Parathyroid adenoma (tissue), 2 donors: ENCODE measurements at regions not wholly inside any gene's neighbourhood (a gene's known extent, or its start where the extent isn't known, plus 50 kb on each side); places are given as distances from the start of the nearest gene placed in this dataset.
A peak's percentile ranks its signal among the peaks of the same experiment; 100 is the strongest.

Experiments used
- H2AFZ ChIP-seq: fragments of 300-600 bp; sonication (generic); one replicate; pipeline ENCODE4 v1.7.0; 2017; ENCODE audit warnings: antibody characterized with exemption, mild to moderate bottlenecking
- H3K27ac ChIP-seq: fragments of 300-600 bp; sonication (generic); one replicate; pipeline ENCODE4 v1.7.0; 2017
- H3K27me3 ChIP-seq: fragments of 300-600 bp; sonication (generic); one replicate; pipeline ENCODE4 v1.7.0; 2017; ENCODE audit warnings: low read length; ENCODE audit not compliant: control insufficient read depth, insufficient read depth
- H3K36me3 ChIP-seq: fragments of 300-600 bp; sonication (generic); one replicate; pipeline ENCODE4 v1.7.0; 2017; ENCODE audit warnings: low read length; ENCODE audit not compliant: control insufficient read depth, insufficient read depth
- H3K4me1 ChIP-seq: fragments of 300-600 bp; sonication (generic); one replicate; pipeline ENCODE4 v1.7.0; 2017; ENCODE audit warnings: control low read depth
- H3K4me2 ChIP-seq: fragments of 300-600 bp; sonication (generic); one replicate; pipeline ENCODE4 v1.7.0; 2017; ENCODE audit warnings: low read length
- H3K4me3 ChIP-seq: fragments of 300-600 bp; sonication (generic); one replicate; pipeline ENCODE4 v1.7.0; 2017; ENCODE audit warnings: low read depth, low read length
- H3K79me2 ChIP-seq: fragments of 300-600 bp; sonication (generic); one replicate; pipeline ENCODE4 v1.7.0; 2017; ENCODE audit warnings: control low read depth
- H3K9ac ChIP-seq: fragments of 300-600 bp; sonication (generic); one replicate; pipeline ENCODE4 v1.7.0; 2017; ENCODE audit warnings: mild to moderate bottlenecking
- H3K9me3 ChIP-seq: fragments of 300-600 bp; sonication (generic); one replicate; pipeline ENCODE4 v1.7.0; 2017; ENCODE audit warnings: low read length; ENCODE audit not compliant: control insufficient read depth
- CTCF ChIP-seq: fragments of 300-600 bp; sonication (generic); IDR thresholded peaks from one replicate; pipeline ENCODE4 v1.7.0; 2017; ENCODE audit warnings: antibody characterized with exemption, mild to moderate bottlenecking
- donor health status: primary hyperparathyroidism.

- Histone ChIP-seq H3K27ac (no peak overlapping the region), H3K4me2 (no peak overlapping the region), H3K9ac (no peak overlapping the region), H3K27me3 (no peaks in the 10 kb centered on the region), H3K36me3 (no peaks in the 10 kb centered on the region), H3K79me2 (no peaks in the 10 kb centered on the region), H3K9me3 (no peaks in the 10 kb centered on the region), H3K4me3 (no peak overlapping the region), H3K4me1 (no peaks in the 10 kb centered on the region), H2AFZ (peak overlapping the region; percentile 33)
- no peak for TF ChIP-seq CTCF
Observed at GRCh38 chr22:36088292-36088691, 59.7 kb upstream of the RBFOX2 start.

- Histone ChIP-seq H3K27me3 (no peaks in the 10 kb centered on the region), H3K4me2 (no peak overlapping the region), H3K4me1 (no peaks in the 10 kb centered on the region), H3K9ac (no peak overlapping the region), H3K79me2 (no peaks in the 10 kb centered on the region), H3K27ac (no peak overlapping the region), H3K9me3 (no peaks in the 10 kb centered on the region), H3K36me3 (no peaks in the 10 kb centered on the region), H2AFZ (no peak overlapping the region), H3K4me3 (no peak overlapping the region)
- no peak for TF ChIP-seq CTCF
Observed at GRCh38 chr22:36087784-36088183, 59.2 kb upstream of the RBFOX2 start.

GRCh38 chr22:36086629-36087254, 58.1 kb upstream of the RBFOX2 start:
- H3K36me3 ChIP-seq = no peaks in the 10 kb centered on the region
- no peaks in the 10 kb centered on the region for H3K9me3 ChIP-seq
- no peak for TF ChIP-seq CTCF
- H3K27me3 ChIP-seq = no peaks in the 10 kb centered on the region
- no peak overlapping the region for H3K9ac ChIP-seq
- no peak overlapping the region for H3K4me3 ChIP-seq
- H3K4me2 ChIP-seq = no peak overlapping the region
- H3K4me1 ChIP-seq = no peaks in the 10 kb centered on the region
- no peak overlapping the region for H3K27ac ChIP-seq
- H3K79me2 ChIP-seq = no peaks in the 10 kb centered on the region
- H2AFZ ChIP-seq = no peak overlapping the region

- Histone ChIP-seq H3K27ac (no peak overlapping the region), H3K9me3 (no peaks in the 10 kb centered on the region), H3K4me3 (no peak overlapping the region), H3K9ac (no peak overlapping the region), H3K4me1 (no peaks in the 10 kb centered on the region), H3K27me3 (no peaks in the 10 kb centered on the region), H3K4me2 (no peak overlapping the region), H3K36me3 (no peaks in the 10 kb centered on the region), H3K79me2 (no peaks in the 10 kb centered on the region), H2AFZ (no peak overlapping the region)
- TF ChIP-seq CTCF = no peak
Observed at GRCh38 chr22:36086170-36086490, 57.5 kb upstream of the RBFOX2 start.

- no peak overlapping the region for H2AFZ ChIP-seq
- H3K4me1 ChIP-seq = no peaks in the 10 kb centered on the region
- no peak overlapping the region for H3K9ac ChIP-seq
- H3K79me2 ChIP-seq = no peaks in the 10 kb centered on the region
- TF ChIP-seq CTCF = no peak
- H3K27ac ChIP-seq = no peak overlapping the region
- H3K4me3 ChIP-seq = no peak overlapping the region
- H3K9me3 ChIP-seq = no peaks in the 10 kb centered on the region
- no peaks in the 10 kb centered on the region for H3K36me3 ChIP-seq
- H3K4me2 ChIP-seq = no peak overlapping the region
- no peaks in the 10 kb centered on the region for H3K27me3 ChIP-seq
Observed at GRCh38 chr22:36085476-36086169, 57.0 kb upstream of the RBFOX2 start.
